Fibroblast of peridontal ligament (primary cell): ENCODE measurements at regions not wholly inside any gene's neighbourhood (a gene's known extent, or its start where the extent isn't known, plus 50 kb on each side); places are given as distances from the start of the nearest gene placed in this dataset.
"Not testable (repeated sequence)": the region's sequence is repeated elsewhere in the genome, so short reads cannot be mapped to it uniquely, and the experiment has no call there.

Experiments
- DNase-seq: peaks from one replicate; pipeline ENCODE4 v3.0.0-alpha.2; 2010; ENCODE audit errors: extremely low read depth

DNA sequence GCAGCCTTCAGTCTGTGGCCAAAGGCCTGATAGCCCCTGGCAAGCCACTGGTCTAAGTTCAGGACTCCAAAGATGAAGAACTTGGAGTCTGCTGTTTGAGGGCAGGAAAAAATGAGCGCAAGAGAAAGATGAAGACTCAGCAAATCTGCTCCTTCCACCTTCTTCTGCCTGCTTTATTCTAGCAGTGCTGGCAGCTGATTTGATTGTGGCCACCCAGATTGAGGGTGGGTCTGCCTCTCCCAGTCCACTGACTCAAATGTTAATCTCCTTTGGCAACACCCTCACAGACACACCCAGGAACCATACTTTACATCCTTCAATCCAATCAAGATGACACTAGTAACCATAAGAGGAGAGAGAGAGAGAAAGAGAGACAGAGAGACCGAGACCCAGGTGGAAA lies 127.6 kb downstream of the UTP18 start:
- no peak for DNase-seq

DNA sequence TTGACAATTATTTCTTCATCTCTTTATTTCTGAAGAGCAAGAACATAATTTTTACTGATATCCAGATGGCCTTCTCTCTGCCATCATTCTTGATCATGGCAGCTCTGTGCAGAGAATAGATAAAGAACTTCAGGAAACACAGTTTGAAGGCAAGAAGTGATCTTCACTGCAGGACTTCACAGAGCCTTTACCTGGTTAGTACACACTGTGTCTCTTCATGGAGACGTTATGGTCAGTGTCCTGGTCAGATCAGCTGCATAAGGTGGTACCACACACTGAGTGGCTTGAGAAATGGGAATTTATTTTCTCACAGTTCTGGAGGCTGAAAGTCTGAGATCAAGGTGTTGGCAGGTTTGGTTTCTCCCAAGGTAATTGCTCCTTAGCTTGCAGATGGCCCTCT lies 129.5 kb downstream of the UTP18 start:
- DNase-seq, result no peak

DNA sequence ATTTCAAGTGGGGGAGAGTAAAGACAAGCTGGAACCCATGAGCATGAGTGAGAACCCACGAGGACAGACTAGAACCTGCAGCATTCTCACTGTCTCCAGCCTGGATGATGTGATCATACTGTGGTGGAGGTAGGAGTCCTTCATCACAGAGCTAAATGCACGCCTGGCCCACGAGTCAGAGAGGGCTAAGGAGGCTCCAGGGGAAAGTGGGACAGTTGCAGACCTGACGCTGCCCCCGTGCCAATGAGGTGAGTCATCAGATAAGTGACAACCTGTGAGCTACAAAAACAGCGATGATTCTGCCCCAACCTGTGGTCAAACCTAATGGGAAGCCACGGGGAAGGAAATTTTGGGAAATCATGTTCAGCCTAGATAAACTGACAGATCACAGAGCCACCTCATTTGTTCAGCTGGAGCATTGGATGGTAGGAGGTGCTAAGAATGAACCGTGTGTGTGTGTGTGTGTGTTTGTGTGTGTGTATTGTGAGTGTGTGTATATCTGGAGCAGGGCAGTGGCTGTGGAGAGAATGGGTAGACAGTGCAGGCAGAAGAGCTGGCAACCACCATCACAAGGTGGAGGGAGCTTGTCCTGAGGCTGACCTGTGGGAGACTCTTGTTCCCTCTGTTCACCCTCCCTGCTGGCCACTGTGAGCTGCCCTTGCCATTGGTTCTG lies 131.8 kb downstream of the UTP18 start:
- DNase-seq, result no peak

DNA sequence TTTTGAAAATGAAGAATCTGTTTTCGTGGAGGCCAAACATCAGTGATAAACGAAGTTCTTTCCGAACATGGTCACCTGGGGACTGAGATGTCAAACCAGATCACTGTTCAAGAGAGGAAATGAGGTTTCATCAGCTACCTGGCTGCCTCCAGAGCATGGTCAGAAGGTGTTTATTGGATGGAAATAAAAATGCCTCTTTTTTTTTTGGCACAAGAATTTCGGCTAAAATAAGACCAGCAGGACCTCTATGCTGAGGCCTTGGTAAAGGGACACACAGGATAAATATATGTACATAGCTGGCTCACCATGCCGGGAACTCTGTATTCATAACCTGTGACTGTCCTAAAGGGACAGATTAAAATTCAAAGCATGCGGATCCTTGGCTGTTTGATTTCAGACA lies 135.3 kb downstream of the UTP18 start:
- DNase-seq, result no peak

DNA sequence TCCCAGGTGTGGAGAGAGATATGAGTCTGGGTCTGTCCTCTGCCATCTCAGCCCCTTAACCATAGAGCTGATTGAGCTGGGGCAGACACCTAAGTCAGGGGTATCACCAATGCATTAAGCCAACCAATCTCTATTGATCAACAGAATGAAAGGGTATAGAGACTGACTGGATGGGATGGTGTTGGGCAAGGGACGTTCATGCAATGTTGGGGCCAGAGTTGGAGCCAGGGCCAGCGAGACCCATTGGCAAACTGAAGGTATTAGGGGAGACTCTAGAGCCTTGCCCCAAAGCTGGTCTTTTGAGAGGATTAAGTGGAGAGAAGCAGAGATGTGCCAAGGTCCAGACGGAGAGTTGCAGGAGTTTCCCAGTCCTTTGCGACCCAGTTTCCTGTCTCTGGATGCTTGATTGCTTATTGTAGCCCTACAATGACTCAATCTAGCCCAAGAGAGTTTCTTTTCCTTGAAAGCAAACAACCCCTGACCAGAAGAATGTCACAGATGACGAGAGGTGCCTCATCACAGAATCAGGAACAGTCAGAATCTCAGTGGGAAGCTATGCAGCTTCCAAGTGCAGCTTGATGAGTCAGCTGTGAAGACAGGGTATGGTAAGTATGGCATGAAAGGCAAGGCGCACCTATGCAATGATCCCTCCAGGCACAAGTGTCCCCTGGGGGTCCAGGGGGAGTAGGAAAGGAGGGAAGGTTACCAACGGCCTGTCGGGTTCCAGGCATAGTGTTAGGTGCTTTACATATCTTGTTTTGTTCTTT lies 137.2 kb downstream of the UTP18 start:
- DNase-seq, result no peak

DNA sequence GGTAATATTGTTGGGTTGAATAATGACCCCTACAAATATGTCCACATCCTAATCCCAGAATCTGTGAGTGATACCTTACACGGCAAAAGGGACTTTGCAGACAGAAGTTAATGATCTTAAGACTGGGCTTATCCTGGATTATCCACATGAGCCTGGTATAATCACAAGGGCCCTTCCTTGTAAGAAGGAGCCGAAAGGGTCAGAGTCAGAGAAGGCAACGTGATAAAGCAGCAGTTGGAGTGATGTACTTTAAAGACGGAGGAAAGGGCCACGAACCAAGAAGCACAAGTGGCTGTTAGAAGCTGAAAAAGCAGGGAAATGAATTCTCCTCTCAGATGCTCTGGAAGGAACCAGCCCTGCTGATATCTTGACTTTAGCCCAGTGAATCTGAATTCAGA lies 137.8 kb downstream of the UTP18 start:
- no peak for DNase-seq

DNA sequence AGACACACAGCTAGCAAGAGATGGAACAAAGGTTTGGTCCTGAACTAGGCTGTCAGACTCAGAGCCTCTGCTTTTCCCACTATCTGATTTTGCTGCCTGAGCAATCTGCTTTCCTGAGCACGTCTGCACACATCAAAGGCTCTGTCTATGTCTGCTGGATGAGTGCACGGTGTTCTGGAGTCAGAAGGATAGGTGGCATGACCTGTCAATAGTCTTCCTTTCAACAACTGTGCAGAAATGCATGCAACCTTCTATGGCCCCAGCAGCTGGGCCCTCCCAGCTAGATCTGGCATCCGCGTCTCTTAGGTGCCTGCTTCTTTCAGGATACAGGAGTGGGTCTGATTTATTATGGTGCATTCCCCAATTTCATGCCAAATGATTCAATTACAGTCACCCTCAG lies 138.3 kb downstream of the UTP18 start:
- DNase-seq, result no peak

DNA sequence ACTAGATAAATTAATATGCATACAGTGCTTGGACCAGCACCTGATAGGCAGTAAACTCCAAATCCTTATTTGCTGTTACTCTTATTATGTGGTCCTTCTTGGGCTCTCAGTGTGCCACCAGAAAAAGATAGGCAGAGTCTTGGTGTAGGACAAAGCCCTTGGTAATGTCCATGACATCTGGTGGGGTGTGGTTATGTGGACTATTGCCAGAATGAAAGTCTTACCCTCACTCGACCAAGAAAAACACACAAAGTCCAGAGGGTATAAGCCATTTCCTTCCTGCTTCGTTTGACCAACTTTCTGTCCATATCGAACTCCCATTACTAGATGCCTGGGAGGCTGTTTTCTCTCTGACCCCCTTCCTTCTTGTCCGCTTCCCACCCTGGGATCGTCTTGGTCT lies 140.9 kb downstream of the UTP18 start:
- no peak for DNase-seq

DNA sequence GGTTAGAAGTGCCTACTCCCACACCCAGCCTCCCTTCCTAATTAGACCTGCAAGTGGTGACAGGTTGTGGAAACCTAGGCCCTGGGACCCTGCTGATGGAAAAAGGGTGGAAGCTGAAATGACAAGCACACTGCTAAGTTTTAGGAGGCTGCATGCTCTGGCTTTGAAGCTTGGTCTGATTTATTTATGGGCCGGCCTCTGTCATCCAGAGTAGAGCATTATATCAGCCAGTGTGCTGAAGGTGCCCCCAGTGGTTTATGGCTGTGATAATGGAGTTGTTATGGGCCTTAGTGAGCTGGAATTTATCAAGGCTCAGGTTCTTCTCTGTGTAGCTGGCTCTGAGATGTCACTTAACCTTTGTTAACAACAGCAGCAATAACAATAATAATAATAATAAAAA lies 142.6 kb downstream of the UTP18 start:
- no peak for DNase-seq

DNA sequence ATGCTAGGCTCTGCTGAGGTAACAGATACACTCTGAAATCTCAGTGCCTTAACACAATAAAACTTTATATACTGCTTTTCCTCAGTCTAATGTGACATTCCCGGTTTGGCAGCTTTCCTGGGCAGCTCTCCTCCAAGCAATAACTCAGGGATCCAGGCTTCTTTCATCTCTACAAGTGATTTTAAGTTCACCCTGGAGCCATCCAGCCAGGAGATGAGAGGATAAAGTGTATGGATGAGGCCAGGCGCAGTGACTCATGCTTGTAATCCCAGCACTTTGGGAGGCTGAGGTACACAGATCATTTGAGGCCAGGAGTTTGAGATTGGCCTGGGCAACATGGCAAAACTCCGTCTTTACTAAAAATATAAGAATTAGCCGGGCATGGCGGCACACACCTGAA lies 147.2 kb downstream of the UTP18 start:
- no peak for DNase-seq

DNA sequence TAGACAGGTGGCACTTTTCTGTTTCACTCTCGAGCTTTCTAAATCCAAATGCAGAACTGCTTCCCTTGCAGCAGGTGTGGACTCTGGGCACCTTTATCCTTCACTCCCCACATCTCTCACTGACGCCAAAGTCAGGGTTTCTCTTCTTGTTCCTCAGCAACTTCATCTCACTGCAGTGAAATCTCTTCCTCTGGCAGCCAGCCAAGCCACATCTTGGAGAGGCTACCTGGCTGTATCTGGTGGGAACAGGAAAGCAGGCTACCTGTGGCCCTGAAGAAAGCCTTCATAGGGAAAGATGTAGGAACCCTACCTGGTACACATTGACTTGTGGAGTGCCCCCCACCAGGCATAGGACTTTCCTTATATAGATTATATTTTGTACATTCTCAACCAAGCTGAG lies 159.1 kb downstream of the UTP18 start:
- DNase-seq, result no peak

DNA sequence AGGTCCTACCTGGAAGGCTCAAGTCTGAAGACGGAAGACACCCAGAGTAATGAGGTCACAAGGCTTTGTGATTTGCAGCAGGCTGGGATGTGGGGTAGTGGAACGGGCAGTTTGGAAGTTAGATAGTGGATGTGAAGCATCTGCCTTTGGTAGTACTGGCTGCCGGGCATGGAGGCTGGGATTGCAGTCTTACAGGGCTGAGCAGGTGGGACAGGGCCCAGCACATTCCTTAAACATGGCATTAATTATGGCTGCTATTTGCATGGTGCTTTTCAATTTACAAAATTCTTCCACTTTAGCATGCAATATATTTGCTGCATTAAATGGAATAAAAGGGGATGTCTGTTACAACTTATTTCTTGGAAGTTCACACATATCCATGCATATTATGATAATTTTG lies 161.2 kb downstream of the UTP18 start:
- no peak for DNase-seq

DNA sequence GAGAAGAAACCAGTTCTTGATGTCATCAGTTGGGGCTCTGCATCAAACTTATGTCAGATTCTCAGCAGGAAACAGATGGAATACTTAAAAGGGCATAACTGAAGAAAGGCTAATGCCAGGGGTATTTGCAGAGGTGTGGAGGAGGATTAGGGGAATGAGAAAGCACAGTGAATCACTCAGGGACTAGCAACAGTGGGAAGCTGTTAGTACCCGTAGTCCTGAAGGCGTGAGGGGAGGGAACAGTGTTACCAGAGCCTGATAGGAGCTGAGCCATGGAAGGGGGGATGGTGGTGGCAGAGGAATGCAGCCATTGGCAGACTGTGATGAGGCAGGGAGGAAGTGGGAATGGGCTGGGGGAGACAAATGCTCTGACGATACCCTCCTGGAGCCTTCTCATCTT lies 162.3 kb downstream of the UTP18 start:
- no peak for DNase-seq

DNA sequence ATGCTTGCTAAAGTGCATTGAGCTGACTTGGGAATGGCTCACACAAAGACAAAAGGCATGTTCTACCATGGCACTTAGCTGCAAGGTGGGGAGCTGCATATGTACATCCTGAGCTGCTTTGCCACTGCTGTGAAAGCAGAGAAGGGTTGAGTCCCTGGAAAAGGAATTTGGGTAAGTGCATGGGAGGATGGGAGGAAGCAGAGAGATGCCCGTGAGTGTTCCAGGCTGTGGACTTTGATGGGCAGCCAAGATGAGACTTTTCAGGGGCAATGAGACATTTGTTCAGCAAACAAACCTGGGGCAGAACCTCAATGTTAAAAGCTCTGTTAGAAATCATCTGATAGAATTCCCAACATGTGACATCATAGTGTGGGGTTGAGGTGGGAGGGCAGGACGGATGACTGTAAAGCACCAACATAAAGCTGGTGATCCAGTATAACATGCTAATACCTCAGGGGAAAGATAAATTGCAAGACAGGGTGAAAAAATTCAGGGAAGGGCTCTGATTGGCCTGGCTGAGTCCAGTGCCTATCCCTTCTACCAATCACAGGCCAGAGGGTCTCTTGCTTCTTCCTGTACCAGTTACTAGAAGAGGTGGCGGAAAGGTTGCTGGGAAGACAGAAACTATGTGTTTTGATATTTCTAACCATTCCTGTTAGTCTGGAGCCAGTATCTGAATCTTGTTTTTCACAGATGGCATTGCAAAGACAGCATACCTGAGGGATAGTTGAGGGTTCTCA lies 163.2 kb downstream of the UTP18 start:
- DNase-seq, result no peak

DNA sequence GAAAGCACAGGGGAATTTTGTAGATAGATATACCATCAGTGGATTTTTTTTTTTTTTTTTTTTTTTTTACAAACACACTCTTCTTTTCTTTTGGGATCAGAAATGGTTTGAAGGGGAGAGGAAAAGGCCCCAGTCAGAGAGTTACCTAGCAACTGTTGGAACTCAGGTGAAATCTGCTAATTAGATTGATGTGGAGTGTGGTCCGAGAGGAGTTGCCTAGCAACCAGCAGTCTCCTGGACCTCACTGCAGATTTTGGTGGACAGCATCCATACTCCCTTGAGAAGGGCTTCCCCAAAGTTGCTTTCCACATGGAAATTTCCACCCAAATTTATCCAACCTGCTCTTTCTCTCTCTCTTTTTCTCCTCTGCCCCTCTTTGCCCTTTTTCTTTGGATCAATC lies 165.4 kb downstream of the UTP18 start:
- DNase-seq, result no peak

DNA sequence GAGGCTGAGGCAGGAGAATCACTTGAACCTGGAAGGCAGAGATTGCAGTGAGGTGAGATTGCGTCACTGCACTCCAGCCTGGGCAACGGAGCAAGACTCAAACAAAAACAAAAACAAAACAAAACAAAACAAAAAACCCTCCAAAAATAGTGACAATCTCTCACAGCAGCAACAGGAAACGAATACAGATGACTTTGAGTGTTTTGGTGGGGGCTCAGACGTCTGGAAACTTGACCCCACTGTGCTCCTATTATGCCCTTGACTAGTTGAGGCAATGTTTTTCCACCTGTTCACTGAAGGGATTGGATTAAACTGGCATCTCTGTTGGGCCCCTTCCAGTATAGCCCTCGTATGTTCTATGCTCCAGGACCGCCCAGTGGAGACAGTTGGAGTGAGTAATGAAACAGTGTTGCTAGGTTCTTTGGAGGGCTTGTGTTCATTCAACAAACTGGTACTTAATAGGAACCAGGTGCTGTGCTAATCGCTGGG lies 167.0 kb downstream of the UTP18 start:
- DNase-seq, result no peak

DNA sequence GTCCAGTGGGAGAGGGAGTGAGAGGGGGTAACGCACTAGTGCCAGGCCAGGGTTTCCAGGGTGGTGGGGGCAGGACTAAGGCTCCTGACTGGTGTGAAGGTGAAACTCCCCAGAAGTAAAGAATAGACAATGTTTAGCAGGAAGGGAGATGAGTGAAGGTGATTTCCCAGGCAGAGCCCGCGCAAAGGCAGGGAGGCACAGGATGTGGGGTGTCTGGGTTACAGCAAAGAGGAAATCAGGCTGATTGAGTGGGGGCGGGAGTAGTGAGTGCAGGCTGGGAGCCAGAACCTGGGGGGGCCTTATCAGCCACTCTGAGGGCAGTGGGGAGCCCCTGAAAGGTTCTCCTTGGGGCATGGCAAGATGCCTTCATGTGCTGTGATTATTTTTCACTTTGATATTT lies 167.5 kb downstream of the UTP18 start:
- no peak for DNase-seq

DNA sequence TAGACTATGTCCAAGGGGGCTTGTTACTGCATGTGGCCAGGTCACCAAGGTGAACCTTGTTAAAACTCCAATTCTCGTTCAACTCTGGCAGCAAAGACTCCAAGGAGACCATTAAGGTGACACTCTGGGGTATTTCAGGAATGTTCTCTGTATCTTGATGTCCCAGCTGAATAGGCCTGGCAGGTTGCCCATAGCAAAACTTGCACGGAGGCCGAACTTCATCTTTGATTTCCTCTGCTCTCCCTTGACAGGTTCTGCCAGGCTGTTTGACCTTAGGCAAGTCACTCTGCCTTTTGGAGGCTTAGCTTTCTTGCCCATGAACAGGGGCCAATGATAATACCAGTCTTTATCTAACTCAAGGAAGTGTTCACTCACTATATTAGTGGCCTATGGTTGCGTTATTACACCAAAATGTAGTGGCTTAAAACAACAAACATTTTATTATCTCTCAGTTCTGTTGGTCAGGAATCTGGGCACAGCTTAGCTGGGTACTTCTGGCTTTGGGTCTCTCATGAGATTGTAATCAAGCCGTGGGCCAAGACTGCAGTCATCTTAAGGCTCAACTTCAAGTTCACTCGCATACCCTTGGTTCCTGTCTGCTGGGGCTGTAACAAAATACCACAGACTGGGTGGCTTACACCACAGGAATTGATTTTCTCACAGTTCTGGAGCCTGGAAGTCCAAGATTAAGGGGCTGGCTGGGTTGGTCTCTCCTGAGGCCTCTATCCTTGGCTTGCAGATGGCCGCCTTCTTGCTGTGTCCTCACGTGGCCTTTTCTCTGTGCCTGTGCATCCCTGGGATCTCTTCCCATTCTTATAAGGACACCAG lies 168.5 kb downstream of the UTP18 start:
- no peak for DNase-seq

DNA sequence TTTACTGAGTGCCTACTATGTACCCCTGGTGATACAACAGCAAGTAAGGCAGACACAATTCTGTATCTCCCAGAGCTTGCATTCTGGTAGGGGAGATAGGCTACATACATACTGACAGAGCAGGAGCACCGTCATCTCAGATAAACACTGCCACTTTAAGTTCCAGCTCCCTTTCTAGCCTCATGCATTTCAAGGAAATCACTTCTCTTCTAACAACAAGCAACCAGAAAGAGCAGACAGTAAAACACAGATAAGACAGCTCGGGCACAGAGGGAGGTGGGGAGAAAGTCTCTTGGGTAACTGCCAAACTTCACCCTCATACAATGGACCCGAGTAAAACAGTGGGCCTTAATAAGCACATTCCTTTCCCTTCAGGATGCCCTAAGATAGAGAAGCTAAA lies 169.6 kb downstream of the UTP18 start:
- DNase-seq, result not testable (repeated sequence)

DNA sequence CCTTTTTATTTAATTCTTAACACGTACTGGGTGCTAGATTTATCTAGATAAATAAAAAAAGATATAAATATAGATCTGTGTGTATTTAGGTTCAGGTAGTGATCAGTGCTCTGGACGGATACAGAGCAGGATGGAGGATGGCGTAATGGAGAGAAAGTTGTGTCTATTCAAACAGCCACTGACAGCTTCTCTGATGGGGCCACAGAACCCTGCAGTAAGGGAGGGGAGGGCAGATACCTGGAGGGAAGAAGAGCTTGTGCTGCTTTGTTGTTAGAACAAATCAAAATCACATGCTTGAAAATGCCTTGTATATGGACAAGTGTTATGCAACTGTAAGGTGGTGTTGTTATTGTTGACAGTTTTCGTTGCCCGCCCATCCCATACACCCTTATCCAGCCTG lies 170.2 kb downstream of the UTP18 start:
- DNase-seq, result no peak

DNA sequence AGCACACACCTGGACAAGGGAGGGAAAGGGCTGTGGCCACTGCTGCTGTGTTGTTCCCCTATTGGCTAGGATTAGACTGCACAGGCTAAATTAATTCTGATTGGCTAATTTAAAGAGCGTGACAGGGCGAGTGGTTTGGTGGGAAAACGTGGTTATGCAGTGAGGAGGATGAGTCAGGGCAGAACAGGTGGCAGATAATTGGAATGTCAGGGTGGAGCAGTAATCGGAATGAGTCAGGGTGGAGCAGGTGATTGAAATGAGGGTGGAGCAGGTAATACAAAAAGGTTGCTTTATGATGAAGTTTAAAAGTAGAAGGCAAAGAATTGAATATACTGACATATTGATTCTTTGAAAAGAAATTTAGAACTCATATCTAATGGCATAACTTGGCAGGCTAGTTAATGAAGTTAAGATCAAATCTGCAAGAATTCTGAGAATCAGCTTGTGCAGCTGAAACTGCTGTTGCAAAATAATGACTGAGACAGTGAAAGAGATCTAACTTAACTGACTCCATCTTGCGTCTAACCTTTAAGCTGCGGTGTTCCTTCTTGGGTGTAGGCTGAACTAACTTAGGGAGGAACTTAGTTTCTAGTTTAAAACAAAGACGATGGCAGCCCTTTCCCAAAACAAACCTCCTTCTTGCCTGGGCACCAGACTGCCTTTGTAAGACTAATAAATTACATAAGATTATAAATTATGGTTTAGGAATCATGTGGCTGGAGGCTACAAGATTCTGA lies 174.3 kb downstream of the UTP18 start:
- no peak for DNase-seq
